Keratinocyte (primary cell): ENCODE measurements at regions not wholly inside any gene's neighbourhood (a gene's known extent, or its start where the extent isn't known, plus 50 kb on each side); places are given as distances from the start of the nearest gene placed in this dataset.

ENCODE experiments used
- DNase-seq: peaks from one replicate; pipeline ENCODE4 v3.0.0-alpha.2; 2011; ENCODE audit warnings: low read depth, missing footprints, low spot score
- FAIRE-seq: peaks from 2 replicates; lab custom pipeline; 2011; peaks lifted over from hg19 to GRCh38; lab: Jason Lieb, UNC
- H2AFZ ChIP-seq: 2 replicates; pipeline ENCODE4 v1.6.0; 2012; ENCODE audit warnings: low read length, control low read depth, inconsistent platforms; ENCODE audit not compliant: control insufficient read depth
- H3K27ac ChIP-seq: 2 replicates; pipeline ENCODE4 v1.5.1; 2011; ENCODE audit warnings: low read length; ENCODE audit not compliant: control insufficient read depth, insufficient read depth
- H3K27me3 ChIP-seq: 3 replicates; pipeline ENCODE4 v1.6.0; 2011; ENCODE audit warnings: low read length; ENCODE audit not compliant: control insufficient read depth, insufficient read depth; ENCODE audit errors: extremely low read depth
- H3K36me3 ChIP-seq, 2 experiments: 2 replicates in 1 of 2; 3 replicates in 1 of 2; pipeline ENCODE4 v1.5.1; 2011; ENCODE audit warnings: low read length in 2 of 2, mild to moderate bottlenecking in 1 of 2; ENCODE audit not compliant: control insufficient read depth in 2 of 2, insufficient read depth in 2 of 2; ENCODE audit errors: extremely low read depth in 1 of 2
- H3K4me1 ChIP-seq: 3 replicates; pipeline ENCODE4 v1.5.1; 2011; ENCODE audit warnings: low read length; ENCODE audit not compliant: control insufficient read depth, insufficient read depth; ENCODE audit errors: extremely low read depth
- H3K4me2 ChIP-seq: 3 replicates; pipeline ENCODE4 v1.6.0; 2011; ENCODE audit warnings: low read depth, low read length; ENCODE audit not compliant: control insufficient read depth, insufficient read depth; ENCODE audit errors: extremely low read depth
- H3K4me3 ChIP-seq, 3 experiments: fragments of 200-600 bp in 1 of 3; sonication (generic) in 1 of 3; 2 replicates in 2 of 3; 3 replicates in 1 of 3; pipeline ENCODE4 v1.5.1; 2011 to 2016; ENCODE audit warnings: low read length in 3 of 3, mild to moderate bottlenecking in 3 of 3, control low read depth in 2 of 3, inconsistent platforms in 1 of 3, low read depth in 1 of 3, mixed read lengths in 1 of 3, mixed run types in 1 of 3, moderate library complexity in 1 of 3; ENCODE audit not compliant: control insufficient read depth in 2 of 3, insufficient read depth in 2 of 3; ENCODE audit errors: extremely low read depth in 1 of 3
- H3K79me2 ChIP-seq: 2 replicates; pipeline ENCODE4 v1.6.0; 2012; ENCODE audit warnings: low read length; ENCODE audit not compliant: control insufficient read depth, insufficient read depth
- H3K9ac ChIP-seq: 3 replicates; pipeline ENCODE4 v1.6.0; 2011; ENCODE audit warnings: low read length; ENCODE audit not compliant: control insufficient read depth, insufficient read depth; ENCODE audit errors: extremely low read depth
- H3K9me1 ChIP-seq: 3 replicates; pipeline ENCODE4 v1.6.0; 2011; ENCODE audit warnings: low read length; ENCODE audit not compliant: control insufficient read depth, insufficient read depth; ENCODE audit errors: extremely low read depth
- H3K9me3 ChIP-seq: 2 replicates; pipeline ENCODE4 v1.5.1; 2012; ENCODE audit warnings: low read depth, low read length; ENCODE audit not compliant: control insufficient read depth
- H4K20me1 ChIP-seq: 3 replicates; pipeline ENCODE4 v1.6.0; 2011; ENCODE audit warnings: low read length; ENCODE audit not compliant: control insufficient read depth, insufficient read depth; ENCODE audit errors: extremely low read depth
- CTCF ChIP-seq, 3 experiments: IDR thresholded peaks in 1 of 3; conservative IDR thresholded peaks in 1 of 3; optimal IDR thresholded peaks in 1 of 3; 2 replicates in 2 of 3; 3 replicates in 1 of 3; pipeline versions ENCODE3 to v1.5.1; 2011; ENCODE audit warnings: low read length in 3 of 3, mild to moderate bottlenecking in 3 of 3, moderate library complexity in 2 of 3, control low read depth in 1 of 3, inconsistent platforms in 1 of 3; ENCODE audit not compliant: insufficient read depth in 2 of 3; ENCODE audit errors: extremely low read depth in 1 of 3
- EZH2 ChIP-seq: IDR thresholded peaks from one replicate; pipeline ENCODE4 v1.6.1; 2012; ENCODE audit warnings: inconsistent platforms, mild to moderate bottlenecking, low read length, moderate library complexity
- dilution Hi-C: fragments of 300-500 bp; cut with MboI; formaldehyde crosslinking; loops from one replicate; pipeline ENCODE4 v1.7.0; 2020; ENCODE audit warnings: low sequenced_read_pairs; ENCODE audit not compliant: extremely low pct_ligation_motif_present

- Histone ChIP-seq H3K9me1 (no peaks in the 10 kb centered on the region), H2AFZ (no peak overlapping the region), H3K79me2 (no peaks in the 10 kb centered on the region), H3K4me3 (no peak overlapping the region), H3K36me3 (no peaks in the 10 kb centered on the region), H3K27ac (no peak overlapping the region), H3K9me3 (no peaks in the 10 kb centered on the region), H3K4me2 (no peak overlapping the region), H3K27me3 (peaks cover 10% of the 10 kb centered on the region), H3K4me1 (peaks cover 7% of the 10 kb centered on the region), H3K9ac (no peak overlapping the region), H4K20me1 (no peaks in the 10 kb centered on the region)
- dilution Hi-C loops = no loop called here
- FAIRE-seq (no peak), DNase-seq (no peak)
- TF ChIP-seq EZH2 (no peak), CTCF (optimal IDR thresholded peaks at IDR 0.05 in 1 of 3, IDR thresholded peaks at IDR 0.05 in 1 of 3, conservative IDR thresholded peaks at IDR 0.05 in 1 of 3; ENCODE audit: extremely low read depth in 1 of 3, insufficient read depth in 2 of 3, low read length in 3 of 3) (no peak)
Observed at GRCh38 chr1:229022595-229023333, 248.1 kb upstream of the RAB4A start.

GRCh38 chr1:229023651-229024300 is 247.1 kb upstream of the RAB4A start:
- Histone ChIP-seq H3K4me1 (peaks cover 7% of the 10 kb centered on the region), H3K36me3 (no peaks in the 10 kb centered on the region), H3K9me1 (no peaks in the 10 kb centered on the region), H4K20me1 (no peaks in the 10 kb centered on the region), H2AFZ (no peak overlapping the region), H3K4me3 (no peak overlapping the region), H3K4me2 (no peak overlapping the region), H3K27ac (no peak overlapping the region), H3K27me3 (no peaks in the 10 kb centered on the region), H3K9me3 (no peaks in the 10 kb centered on the region), H3K9ac (no peak overlapping the region), H3K79me2 (no peaks in the 10 kb centered on the region)
- TF ChIP-seq EZH2 (no peak), CTCF (optimal IDR thresholded peaks at IDR 0.05 in 1 of 3, IDR thresholded peaks at IDR 0.05 in 1 of 3, conservative IDR thresholded peaks at IDR 0.05 in 1 of 3; ENCODE audit: extremely low read depth in 1 of 3, insufficient read depth in 2 of 3, low read length in 3 of 3) (no peak)
- no peak for DNase-seq
- dilution Hi-C loops = no loop called here
- no peak for FAIRE-seq
